NCI-H146 treated with DMSO at 0.1 percent for 48 hours (cell line): ENCODE measurements at regions not wholly inside any gene's neighbourhood (a gene's known extent, or its start where the extent isn't known, plus 50 kb on each side); places are given as distances from the start of the nearest gene placed in this dataset.
"Not testable (repeated sequence)": the region's sequence is repeated elsewhere in the genome, so short reads cannot be mapped to it uniquely, and the experiment has no call there.

Experiments
- DNase-seq: peaks from one replicate; lab custom pipeline; 2025; ENCODE audit not compliant: unreplicated experiment; lab: John Stamatoyannopoulos, UW

DNA sequence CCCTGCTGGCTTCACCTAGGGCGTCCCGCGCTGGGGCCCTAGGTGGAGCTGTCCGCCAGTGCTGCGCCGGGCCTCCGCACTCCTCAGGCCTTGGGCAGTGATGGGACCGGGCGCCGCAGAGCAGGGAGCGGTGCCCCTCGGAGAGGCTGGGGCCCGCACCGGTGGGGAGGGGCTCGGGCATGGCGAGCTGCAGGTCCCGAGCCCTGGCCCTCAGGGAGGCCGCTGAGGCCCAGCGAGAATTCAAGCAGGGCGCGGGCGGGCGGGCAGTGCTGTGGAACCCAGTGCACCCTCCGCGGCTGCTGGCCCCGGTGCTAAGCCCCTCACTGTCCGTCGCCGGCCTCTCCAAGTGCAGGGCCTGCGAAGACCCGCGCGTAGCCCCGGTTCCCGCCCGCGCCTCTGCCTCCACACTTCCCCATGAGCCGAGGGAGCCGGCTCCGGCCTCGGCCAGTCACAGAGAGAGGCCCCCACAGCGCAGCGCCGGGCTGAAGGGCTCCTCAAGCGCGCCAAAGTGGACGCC is 565.1 kb upstream of the NDST4 start:
- DNase-seq = no peak

DNA sequence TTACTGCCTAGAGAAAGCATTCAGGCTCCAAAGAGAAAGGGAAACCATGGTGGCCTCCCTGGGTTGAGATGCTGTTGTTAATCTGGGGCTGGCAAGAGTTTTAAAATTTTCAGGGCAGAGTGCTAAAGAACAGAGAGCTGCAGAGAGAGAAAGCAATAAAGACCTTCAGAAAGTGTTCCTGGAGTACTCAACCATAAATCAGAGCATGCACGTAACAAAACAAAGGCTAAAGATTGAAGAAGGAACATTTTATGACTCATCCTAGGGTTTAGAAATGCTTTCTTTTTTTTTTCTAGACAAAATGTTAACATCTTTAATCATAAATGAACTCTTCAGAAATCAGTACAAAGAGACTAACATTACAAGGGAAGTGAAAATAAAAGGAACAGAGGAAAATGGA is 562.3 kb upstream of the NDST4 start:
- DNase-seq = no peak

DNA sequence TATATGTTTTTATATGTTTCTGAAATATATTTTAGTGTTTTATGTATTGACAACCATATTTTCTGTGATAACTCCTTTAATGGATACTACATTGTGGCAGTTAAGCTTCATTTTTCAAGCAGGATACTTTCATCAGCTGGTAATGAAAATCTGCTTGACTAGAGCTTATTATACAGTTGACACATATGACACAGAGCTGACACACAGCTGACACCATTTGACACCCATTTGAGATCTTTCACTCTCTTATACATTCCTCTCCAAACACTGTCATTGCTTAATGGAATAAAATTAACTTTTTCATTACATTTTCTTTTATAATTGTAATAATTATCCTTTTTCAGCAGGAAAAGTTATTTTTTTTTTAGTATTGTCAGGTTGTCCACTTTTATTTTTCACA is 561.1 kb upstream of the NDST4 start:
- DNase-seq = no peak

DNA sequence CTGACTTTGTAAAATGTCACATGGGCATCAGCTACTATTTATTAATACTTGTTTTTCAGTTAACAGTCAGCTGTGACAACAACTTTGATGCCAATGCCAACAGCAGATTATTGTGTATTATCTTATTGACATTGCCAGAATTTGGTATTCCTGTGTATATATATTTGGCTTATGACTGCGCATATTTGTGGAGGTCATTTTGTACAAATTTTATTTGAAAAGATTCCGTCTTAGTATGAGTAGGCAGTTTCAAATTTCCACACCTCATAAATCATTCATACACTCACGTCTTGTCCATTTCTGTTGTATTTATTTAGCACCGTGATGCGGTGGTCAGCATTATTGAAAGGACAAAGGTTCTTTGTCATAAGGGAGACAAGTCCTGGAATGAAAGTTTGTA is 558.2 kb upstream of the NDST4 start:
- peak; percentile 25 for DNase-seq

DNA sequence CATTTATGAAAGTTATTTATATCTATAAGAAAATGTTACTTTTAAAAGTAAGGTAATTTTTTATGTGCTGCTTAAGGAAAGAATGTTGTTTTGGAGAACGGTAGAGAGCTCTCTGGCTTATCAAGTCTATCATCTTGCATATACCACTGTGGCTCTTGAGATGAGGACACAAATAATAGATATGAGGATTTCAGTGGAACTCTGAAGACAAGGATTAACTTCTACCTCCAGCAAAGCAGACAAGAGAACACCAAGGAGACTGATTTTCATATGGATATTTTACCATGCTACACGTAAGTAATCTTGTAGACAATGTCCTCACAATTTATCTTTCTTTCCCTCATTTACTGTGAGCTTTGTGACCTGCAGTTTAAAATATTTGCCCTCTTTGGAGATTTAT is 557.5 kb upstream of the NDST4 start:
- DNase-seq = no peak

DNA sequence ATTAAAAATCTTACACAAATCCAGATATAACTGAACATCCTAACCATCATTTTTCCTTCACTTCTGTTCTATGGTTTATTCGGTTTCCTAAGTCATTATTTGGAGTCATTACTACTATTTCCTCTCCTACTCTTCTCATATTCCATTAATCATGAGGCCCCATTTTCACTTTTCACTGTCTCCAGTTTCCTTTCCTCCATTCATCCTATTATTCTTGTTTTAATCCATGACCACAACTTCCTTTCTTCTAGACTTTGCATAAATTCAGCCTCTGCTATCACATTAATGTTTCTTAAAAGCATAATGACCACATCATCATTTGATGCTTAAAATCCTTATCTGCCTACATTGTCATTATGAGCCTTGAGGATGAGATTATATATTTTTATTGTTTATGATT is 555.0 kb upstream of the NDST4 start:
- DNase-seq = no peak

DNA sequence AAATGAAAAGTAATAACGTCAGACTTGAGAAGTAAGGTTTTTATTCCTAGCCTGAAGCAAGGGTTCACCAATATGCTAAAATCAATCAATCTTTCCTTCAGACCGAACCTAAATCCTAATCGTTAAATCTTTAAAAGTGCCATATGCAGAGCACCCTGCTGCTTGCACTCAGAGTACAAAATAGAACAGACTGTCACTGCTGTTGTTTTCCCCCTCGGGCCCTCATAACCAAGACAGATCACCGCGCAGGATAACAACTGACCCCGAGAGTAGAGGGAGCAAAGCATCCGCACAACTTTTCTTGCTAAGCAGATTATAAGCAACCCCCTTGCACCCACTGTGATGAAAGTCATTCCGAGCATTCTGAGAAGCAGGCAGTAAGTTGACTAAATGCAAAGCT is 550.9 kb upstream of the NDST4 start:
- DNase-seq = peak; percentile 8

DNA sequence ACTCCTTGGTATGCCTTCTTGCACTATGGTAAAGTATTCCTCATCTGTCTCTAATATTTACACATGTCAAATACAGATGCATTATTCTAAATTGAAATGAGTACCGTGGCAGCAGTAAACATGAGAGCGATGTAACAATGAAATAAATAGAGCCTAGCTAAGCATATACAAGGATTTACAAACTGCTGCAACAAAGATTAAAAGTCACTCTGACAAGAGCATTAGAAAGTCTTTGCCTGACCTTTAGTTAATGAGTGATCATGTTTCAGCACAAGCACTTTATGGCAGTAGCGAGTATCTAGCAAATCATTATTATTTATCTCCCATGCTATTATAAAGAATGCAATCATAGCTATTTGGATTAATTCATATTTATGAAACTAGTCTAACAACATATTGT is 547.0 kb upstream of the NDST4 start:
- DNase-seq = no peak

DNA sequence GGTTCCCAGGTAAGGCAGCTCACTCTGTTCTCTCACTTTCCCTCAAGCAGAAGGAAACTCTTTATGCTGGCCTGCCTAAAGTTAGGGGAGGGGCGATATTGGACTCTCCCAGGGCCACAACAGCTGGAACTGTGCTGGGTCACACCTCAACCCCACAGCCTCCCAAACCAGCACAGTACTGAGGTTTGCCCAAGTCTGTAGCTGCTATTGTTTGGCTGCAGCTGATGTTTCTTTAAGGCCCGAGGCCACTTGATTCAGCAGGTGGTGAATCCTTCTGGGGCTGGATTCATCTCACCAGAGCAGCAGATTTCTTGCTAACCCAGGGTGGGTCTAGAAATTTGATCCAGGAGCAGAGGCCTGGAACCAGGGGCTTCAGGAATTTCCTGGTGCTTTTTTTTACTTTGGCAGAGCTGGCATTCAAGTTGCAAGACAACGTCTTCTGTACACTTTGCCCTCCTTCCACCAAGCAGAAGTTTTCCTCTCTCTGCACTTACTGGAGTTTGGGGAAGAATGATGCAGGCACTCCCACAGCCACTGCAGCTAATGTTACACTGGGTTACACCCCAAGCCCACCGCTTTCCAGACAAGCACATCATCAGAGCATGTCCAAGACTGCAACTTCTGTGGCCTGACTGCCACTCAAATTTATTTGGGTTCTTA is 544.7 kb upstream of the NDST4 start:
- no peak for DNase-seq

DNA sequence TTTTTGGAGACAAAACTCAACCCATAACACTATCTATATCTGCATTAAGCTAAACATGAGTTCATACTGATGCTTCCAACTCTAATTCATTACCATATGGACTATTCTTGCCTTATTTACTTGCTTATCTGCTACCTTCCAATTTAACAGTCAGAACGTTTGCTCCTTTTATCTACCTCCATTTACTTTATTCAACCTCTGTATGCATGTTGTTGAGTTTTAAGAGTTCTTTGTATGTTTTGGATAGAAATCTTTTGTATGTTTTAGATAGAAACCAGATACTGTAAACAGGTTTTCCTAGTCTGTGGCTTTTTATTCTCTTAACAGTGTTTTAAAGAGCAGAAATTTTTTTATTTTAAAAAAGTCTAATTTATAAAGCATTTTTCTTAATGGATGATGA is 542.2 kb upstream of the NDST4 start:
- no peak for DNase-seq

DNA sequence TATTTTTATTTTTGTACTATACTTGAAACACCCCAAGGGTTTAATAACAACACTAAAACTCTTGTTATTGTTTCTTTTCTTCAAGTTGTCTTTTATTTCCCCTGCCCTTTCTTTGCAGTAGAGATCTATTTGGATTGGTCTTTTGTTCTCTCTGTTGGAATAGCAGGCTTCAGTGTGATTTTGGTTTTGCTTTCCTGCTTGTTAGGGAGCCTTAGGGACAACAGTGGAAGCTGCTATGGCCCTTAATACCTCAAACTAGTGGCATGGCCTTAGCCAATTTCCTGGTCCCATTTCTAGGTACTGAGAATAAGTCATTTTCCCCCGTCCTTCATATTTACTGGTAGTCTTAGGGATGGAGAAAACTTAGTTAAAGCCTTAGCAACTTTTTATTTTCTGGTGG is 535.4 kb upstream of the NDST4 start:
- no peak for DNase-seq

DNA sequence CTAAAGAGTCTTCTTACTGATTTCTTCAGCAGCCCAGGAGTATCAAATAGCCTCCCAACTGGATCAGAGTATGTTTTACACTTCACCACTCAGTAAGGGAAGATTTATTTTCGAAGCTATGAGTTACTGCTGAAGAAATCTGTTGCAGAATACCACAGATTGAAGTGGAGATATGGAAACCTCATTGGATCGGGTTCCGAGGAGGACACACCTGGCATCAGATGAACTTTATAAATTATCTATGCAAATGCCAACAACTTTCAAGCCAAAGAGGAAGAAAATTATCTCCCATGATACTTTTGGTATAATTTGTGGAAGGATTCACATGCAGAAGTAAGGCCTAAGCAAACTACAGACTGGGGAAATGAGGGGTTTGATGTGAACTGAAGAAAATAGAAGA is 515.9 kb upstream of the NDST4 start:
- DNase-seq = no peak

DNA sequence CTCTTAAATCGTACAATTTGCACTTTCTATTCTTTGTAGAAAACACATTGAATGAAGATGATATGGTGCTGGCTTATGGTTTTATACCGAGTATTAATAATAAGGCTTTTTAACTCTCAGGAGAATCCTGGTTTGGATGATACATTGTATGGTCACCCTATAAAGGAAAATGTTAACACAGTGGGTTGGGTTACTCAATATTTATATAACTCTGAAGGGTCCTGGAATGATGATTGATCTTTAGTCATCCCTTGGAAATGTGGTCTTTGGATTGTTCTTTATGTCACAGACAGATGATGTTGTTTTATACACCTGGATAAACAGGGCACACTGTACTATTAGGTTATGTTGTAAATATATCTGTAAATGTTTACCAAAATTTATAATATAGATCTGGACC is 496.2 kb upstream of the NDST4 start:
- DNase-seq = no peak

DNA sequence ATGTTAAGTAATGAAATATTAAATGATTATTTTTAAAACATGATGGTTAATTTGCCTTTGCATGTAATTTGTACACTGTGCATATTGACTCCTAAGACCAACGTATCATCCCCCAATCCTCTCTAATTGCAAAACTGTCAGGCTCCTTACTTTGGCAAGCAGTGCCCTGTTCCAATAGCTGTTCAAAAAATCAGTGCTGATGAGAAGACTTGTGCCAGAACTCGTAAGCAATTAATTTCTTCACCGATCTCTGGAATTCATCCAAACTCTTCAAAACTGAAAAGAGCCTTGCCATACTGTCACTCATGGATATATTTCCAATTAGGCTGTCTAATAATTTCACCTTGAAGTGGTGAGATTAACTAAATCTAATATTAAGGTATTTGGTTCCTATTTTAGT is 493.9 kb upstream of the NDST4 start:
- no peak for DNase-seq

DNA sequence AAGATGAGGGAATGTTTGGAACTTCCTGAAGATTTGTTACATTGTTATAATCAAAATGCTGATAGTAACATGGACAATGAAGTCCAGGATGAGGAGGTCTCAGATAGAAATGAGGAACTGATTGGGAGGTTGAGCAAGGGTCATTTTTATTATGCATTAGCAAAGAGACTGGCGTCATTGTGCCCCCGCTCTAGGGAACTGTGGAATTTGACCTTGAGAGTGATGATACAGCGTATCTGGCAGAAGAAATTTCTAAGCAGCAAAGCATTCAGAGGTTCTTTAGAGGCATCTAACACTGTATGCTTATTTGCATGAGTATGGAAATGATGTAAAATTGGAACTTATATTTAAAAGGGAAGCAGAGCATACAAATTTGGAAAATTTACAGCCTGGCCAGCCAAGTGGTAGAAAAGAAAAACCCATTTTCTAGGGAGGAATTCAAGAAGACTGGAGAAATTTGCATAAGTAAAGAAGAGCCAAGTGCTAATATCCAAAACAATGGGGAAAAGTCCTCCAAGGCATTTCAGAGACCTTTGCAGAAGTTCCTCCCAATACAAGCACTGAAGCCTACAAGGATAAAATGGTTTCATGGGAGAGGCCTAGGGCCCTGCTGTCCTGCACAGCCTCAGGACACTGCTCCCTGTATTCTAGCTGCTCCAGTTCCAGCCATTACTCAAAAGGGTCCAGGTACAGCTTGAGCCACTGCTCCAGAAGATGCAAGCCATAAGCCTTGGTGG is 483.0 kb upstream of the NDST4 start:
- no peak for DNase-seq

DNA sequence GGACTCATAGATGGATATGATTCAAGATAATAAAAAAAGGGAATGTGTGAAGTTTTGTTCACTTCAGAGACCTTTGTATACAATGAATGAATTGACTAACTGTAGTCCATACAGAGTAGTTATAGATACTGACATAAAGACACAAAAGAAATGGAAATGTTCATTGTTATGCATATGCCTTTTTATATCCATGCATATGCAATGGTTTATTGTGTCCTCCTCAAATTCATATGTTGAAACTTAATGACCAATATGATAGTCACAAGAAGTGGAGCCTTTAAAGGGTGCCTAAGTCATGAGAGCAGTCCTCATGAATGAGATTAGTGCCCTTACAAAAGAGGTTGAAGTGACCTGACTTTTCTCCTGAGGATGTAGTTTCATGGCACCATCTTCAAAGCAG is 467.5 kb upstream of the NDST4 start:
- DNase-seq = no peak

DNA sequence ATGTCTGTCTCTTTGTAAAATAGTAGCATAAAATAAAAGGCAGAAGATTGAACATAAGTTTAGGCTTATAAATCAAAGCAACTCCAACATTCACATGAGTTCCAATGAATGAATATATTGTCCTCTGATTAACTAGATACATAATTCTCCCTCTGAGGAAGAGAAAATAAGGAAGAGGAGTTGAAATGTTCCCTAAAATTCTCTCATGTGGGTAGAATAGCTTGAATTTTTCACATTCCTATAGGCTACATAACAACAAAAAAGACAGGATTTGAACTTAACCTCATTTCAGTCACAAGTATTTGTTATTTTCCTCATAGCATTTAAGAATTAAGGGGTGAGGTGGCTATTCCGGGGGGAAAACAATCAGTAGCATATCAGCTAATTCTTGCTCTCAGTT is 462.4 kb upstream of the NDST4 start:
- no peak for DNase-seq

DNA sequence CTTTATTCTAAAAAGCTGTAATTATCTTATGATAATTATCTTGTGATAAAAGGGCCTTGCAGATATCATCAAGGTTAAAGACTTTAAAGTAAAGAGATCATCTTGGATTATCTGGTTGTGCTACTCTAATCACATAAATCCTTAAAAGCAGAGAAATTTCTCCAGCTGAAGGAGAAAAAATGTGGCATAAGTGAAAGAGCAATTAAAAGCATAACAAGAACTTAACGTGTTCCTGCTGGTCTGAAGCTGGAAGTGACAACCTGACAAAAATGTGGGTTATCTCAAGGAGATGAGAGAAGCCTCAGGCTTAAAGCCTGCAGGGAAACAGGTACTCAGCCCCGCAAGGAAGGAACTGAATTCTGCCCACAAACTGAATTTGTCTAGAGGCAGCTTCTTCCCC is 449.1 kb upstream of the NDST4 start:
- DNase-seq = no peak

DNA sequence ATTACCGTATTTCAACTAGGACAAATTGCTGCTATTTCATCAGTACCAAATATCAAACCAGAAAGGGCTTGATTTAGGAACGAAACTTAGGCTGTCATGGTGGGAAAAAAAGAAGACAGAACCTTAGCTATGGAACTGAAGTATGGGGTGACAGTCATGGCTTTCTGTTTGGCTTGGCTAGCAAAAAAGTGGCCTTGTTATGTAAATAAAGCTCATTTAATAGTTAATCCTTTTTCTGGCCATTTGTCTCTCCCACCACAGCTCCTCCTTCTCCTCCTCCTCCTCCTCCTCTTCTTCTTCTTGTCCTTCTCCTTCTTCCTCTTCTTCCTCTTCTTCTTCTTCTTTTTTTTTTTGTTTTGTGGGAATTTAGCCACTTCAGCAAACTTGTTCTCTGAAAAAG is 434.7 kb upstream of the NDST4 start:
- no peak for DNase-seq

DNA sequence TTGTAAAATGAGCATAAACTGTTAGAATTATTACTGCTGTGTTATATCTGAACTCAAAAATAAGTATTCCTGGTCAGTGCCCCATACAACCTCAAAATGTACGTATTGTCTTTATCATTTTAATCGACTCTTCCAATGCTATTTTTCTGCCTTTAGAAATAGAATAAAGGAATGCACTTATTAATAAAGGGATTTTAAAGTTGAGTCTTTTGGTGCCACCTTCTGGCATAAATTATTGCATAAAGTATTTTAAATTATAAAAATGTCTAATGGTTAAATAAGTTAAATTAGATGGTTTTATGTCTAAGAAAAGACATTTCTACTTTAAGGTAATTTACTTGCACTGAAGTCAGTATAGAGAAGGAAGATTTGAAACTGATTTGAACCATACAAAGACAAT is 424.0 kb upstream of the NDST4 start:
- DNase-seq = no peak

DNA sequence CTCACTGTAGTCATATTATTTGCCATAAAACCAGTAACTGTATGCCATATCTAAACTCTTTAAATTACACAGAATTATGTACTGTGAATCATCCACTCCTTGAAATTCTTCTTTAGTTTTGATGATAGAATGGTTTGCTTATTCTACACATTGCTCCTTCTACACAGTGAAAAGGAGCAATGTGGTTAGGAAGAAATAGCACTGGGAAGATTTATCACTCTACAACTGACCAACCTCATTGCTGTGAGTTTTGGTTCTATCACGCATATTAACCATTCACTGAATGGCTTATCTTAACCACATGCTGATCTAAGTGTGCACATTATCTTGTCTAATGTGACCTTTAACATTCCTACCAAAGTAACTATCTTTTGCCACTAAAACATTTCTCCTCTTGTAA is 415.7 kb upstream of the NDST4 start:
- no peak for DNase-seq

DNA sequence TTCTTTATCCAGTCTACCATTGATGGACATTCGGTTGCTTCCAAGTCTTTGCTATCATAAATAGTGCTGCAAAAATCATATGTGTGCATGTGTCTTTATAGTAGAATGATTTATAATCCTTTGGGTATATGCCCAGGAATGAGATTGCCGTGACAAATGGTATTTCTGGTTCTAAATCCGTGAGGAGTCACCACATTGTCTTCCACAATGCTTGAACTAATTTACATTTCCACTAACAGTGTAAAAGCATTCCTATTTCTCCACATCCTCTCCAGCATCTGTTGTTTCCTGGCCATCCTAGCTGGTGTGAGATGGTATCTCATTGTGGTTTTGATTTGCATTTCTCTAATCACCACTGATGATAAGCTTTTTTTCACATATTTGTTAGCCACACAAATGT is 406.1 kb upstream of the NDST4 start:
- DNase-seq = not testable (repeated sequence)

DNA sequence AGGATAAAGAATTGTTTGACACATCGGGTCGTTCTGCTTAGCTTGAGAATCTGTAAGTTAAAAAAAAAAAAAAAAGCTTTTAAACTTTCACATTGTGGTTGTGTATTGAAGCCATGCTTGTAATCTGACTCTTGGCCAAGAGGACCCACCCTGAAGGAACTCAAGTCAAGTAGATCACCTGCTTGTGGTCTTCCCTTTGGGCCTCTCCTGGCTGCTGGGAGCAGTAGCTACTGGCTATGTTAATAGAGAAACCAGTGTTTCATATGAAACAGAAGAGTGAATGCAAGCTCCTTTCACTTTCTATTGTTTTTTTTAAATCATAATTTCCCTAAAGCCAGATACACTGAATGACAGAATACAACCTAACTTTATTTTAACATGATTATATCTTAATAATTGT is 402.4 kb upstream of the NDST4 start:
- no peak for DNase-seq
